Naive thymus-derived CD4-positive, alpha-beta T cell (primary cell): ENCODE measurements at regions not wholly inside any gene's neighbourhood (a gene's known extent, or its start where the extent isn't known, plus 50 kb on each side); places are given as distances from the start of the nearest gene placed in this dataset.

Source experiments
- ATAC-seq: fragments of 150-1000 bp; cut with Tn5 transposase; 2 replicates; pipeline ENCODE4 v1.10.0; 2021; ENCODE audit warnings: mild to moderate bottlenecking, moderate library complexity
- CTCF ChIA-PET: fragments of 350-600 bp; sonication (Branson Sonifier 250); formaldehyde crosslinking; loops from one replicate; lab custom pipeline; 2021; ENCODE audit warnings: antibody characterized with exemption; lab: Charles Lee
- POLR2A ChIA-PET: fragments of 350-600 bp; sonication (Branson Sonifier 250); formaldehyde crosslinking; loops from one replicate; lab custom pipeline; 2021; ENCODE audit warnings: antibody characterized with exemption, inconsistent platforms; lab: Charles Lee
- DNase-seq, 9 donors: peaks; one replicate each; pipeline versions ENCODE4 v3.0.0 to v3.0.0-alpha.2; 2020 to 2022; ENCODE audit warnings: mixed read lengths in 1 of 9
- H3K27ac ChIP-seq: one replicate; pipeline ENCODE4 v1.7.0; 2013; ENCODE audit warnings: mild to moderate bottlenecking, low read depth, low read length, moderate library complexity
- H3K27me3 ChIP-seq, 2 donors: one replicate each; pipeline ENCODE4 v1.7.0; 2013; ENCODE audit warnings: low read length in 2 of 2, mild to moderate bottlenecking in 2 of 2, moderate library complexity in 2 of 2; ENCODE audit not compliant: control insufficient read depth in 2 of 2, insufficient read depth in 2 of 2
- H3K36me3 ChIP-seq, 3 experiments: 1 replicate in 2 of 3; 2 replicates in 1 of 3; pipeline ENCODE4 v1.7.0; 2013; ENCODE audit warnings: low read length in 3 of 3, mild to moderate bottlenecking in 3 of 3, moderate library complexity in 1 of 3; ENCODE audit not compliant: insufficient read depth in 3 of 3, control insufficient read depth in 2 of 3
- H3K4me1 ChIP-seq, 2 donors: one replicate each; pipeline ENCODE4 v1.7.0; 2013; ENCODE audit warnings: low read length in 2 of 2, mild to moderate bottlenecking in 2 of 2, moderate library complexity in 1 of 2; ENCODE audit not compliant: control insufficient read depth in 2 of 2, insufficient read depth in 2 of 2
- H3K4me3 ChIP-seq: 2 replicates; pipeline ENCODE4 v1.7.0; 2013; ENCODE audit warnings: mild to moderate bottlenecking, low read length
- H3K9me3 ChIP-seq, 3 experiments: 1 replicate in 2 of 3; 2 replicates in 1 of 3; pipeline ENCODE4 v1.7.0; 2013; ENCODE audit warnings: low read length in 3 of 3; ENCODE audit not compliant: control insufficient read depth in 2 of 3
- H3K27ac Mint-ChIP-seq, 9 donors: one replicate each; pipeline ENCODE4 v1.8.0; 2020 to 2022; ENCODE audit warnings: mixed read lengths in 9 of 9, mild to moderate bottlenecking in 8 of 9, moderate library complexity in 5 of 9, inconsistent platforms in 2 of 9
- H3K27me3 Mint-ChIP-seq, 5 donors: one replicate each; pipeline ENCODE4 v1.8.0; 2021 to 2022; ENCODE audit warnings: mixed read lengths in 5 of 5, mild to moderate bottlenecking in 1 of 5
- H3K36me3 Mint-ChIP-seq, 5 donors: one replicate each; pipeline ENCODE4 v1.8.0; 2020 to 2022; ENCODE audit warnings: mixed read lengths in 5 of 5, mild to moderate bottlenecking in 3 of 5, inconsistent platforms in 1 of 5
- H3K4me1 Mint-ChIP-seq, 7 donors: one replicate each; pipeline ENCODE4 v1.8.0; 2020 to 2022; ENCODE audit warnings: mixed read lengths in 7 of 7, mild to moderate bottlenecking in 3 of 7, inconsistent platforms in 1 of 7
- H3K4me3 Mint-ChIP-seq, 10 donors: one replicate each; pipeline ENCODE4 v1.8.0; 2020 to 2022; ENCODE audit warnings: mild to moderate bottlenecking in 10 of 10, mixed read lengths in 10 of 10, moderate library complexity in 6 of 10, inconsistent platforms in 2 of 10
- H3K9me3 Mint-ChIP-seq, 11 donors: one replicate each; pipeline ENCODE4 v1.8.0; 2020 to 2022; ENCODE audit warnings: mixed read lengths in 11 of 11, mild to moderate bottlenecking in 4 of 11, inconsistent platforms in 1 of 11, moderate library complexity in 1 of 11
- intact Hi-C, 2 donors: fragments of 100-400 bp; cut with micrococcal nuclease; formaldehyde crosslinking; loops; one replicate each; pipeline ENCODE4 v1.15.1; 2023

- Histone ChIP-seq H3K9me3 (no peaks in the 10 kb centered on the region), H3K4me3 (no peak overlapping the region), H3K27me3 (no peaks in the 10 kb centered on the region), H3K36me3 (no peaks in the 10 kb centered on the region), H3K27ac (no peak overlapping the region), H3K4me1 (no peaks in the 10 kb centered on the region)
- H3K4me3 Mint-ChIP-seq = no peak overlapping the region
- POLR2A ChIA-PET = no interaction called here
- H3K27me3 Mint-ChIP-seq = no peaks in the 10 kb centered on the region
- CTCF ChIA-PET = no interaction called here
- H3K4me1 Mint-ChIP-seq = no peaks in the 10 kb centered on the region
- no peak for DNase-seq
- no peak overlapping the region for H3K27ac Mint-ChIP-seq
- ATAC-seq = no peak
- intact Hi-C loops = no loop called here
- H3K9me3 Mint-ChIP-seq = peaks cover 0 to 9% (median 0%) of the 10 kb centered on the region in 11 donors
- H3K36me3 Mint-ChIP-seq = no peaks in the 10 kb centered on the region
Measured at GRCh38 chr3:180288816-180289215, 252.1 kb upstream of the PEX5L start.

- Mint-ChIP-seq H3K36me3 (no peaks in the 10 kb centered on the region), H3K27me3 (no peaks in the 10 kb centered on the region), H3K4me3 (no peak overlapping the region), H3K4me1 (no peaks in the 10 kb centered on the region), H3K9me3 (peaks cover 0 to 9% (median 0%) of the 10 kb centered on the region in 11 donors), H3K27ac (no peak overlapping the region)
- no peaks in the 10 kb centered on the region for H3K4me1 ChIP-seq
- H3K27me3 ChIP-seq = no peaks in the 10 kb centered on the region
- CTCF ChIA-PET = no interaction called here
- ATAC-seq = no peak
- no peak overlapping the region for H3K27ac ChIP-seq
- no peaks in the 10 kb centered on the region for H3K9me3 ChIP-seq
- DNase-seq = no peak
- intact Hi-C loops = no loop called here
- no peak overlapping the region for H3K4me3 ChIP-seq
- POLR2A ChIA-PET = no interaction called here
- H3K36me3 ChIP-seq = no peaks in the 10 kb centered on the region
Measured at GRCh38 chr3:180290300-180290699, 253.6 kb upstream of the PEX5L start.

GRCh38 chr3:180294282-180295027 is 257.7 kb upstream of the PEX5L start:
- intact Hi-C loops = no loop called here
- peaks cover 0 to 14% (median 2%) of the 10 kb centered on the region in 11 donors for H3K9me3 Mint-ChIP-seq
- H3K4me3 ChIP-seq = no peak overlapping the region
- H3K4me1 ChIP-seq = no peaks in the 10 kb centered on the region
- no peak for ATAC-seq
- no peaks in the 10 kb centered on the region for H3K36me3 Mint-ChIP-seq
- H3K4me1 Mint-ChIP-seq = no peaks in the 10 kb centered on the region
- POLR2A ChIA-PET = no interaction called here
- H3K27ac Mint-ChIP-seq = no peak overlapping the region
- no peak overlapping the region for H3K27ac ChIP-seq
- CTCF ChIA-PET = no interaction called here
- no peak overlapping the region for H3K4me3 Mint-ChIP-seq
- H3K27me3 Mint-ChIP-seq = peaks cover 0 to 6% (median 0%) of the 10 kb centered on the region in 5 donors
- no peaks in the 10 kb centered on the region for H3K9me3 ChIP-seq
- H3K27me3 ChIP-seq = no peaks in the 10 kb centered on the region
- H3K36me3 ChIP-seq = no peaks in the 10 kb centered on the region
- DNase-seq = no peak

- ChIA-PET POLR2A (no interaction called here), CTCF (no interaction called here)
- no peak for ATAC-seq
- Mint-ChIP-seq H3K4me3 (no peak overlapping the region), H3K27me3 (peaks cover 0 to 6% (median 0%) of the 10 kb centered on the region in 5 donors), H3K9me3 (peaks cover 0 to 14% (median 2%) of the 10 kb centered on the region in 11 donors), H3K27ac (no peak overlapping the region), H3K4me1 (no peaks in the 10 kb centered on the region), H3K36me3 (no peaks in the 10 kb centered on the region)
- Histone ChIP-seq H3K36me3 (no peaks in the 10 kb centered on the region), H3K9me3 (no peaks in the 10 kb centered on the region), H3K27ac (no peak overlapping the region), H3K27me3 (no peaks in the 10 kb centered on the region), H3K4me3 (no peak overlapping the region), H3K4me1 (no peaks in the 10 kb centered on the region)
- DNase-seq = no peak
- intact Hi-C loops = no loop called here
Measured at GRCh38 chr3:180295811-180296210, 259.1 kb upstream of the PEX5L start.

GRCh38 chr3:180296971-180297370 is 260.2 kb upstream of the PEX5L start:
- H3K36me3 ChIP-seq = no peaks in the 10 kb centered on the region
- DNase-seq (no peak), ATAC-seq (no peak)
- H3K9me3 Mint-ChIP-seq = peaks cover 0 to 14% (median 2%) of the 10 kb centered on the region in 11 donors
- H3K9me3 ChIP-seq = no peaks in the 10 kb centered on the region
- ChIA-PET CTCF (no interaction called here), POLR2A (no interaction called here)
- no peak overlapping the region for H3K4me3 ChIP-seq
- H3K4me3 Mint-ChIP-seq = no peak overlapping the region
- intact Hi-C loops = no loop called here
- no peak overlapping the region for H3K27ac Mint-ChIP-seq
- no peaks in the 10 kb centered on the region for H3K4me1 Mint-ChIP-seq
- no peaks in the 10 kb centered on the region for H3K27me3 ChIP-seq
- H3K27me3 Mint-ChIP-seq = peaks cover 0 to 6% (median 0%) of the 10 kb centered on the region in 5 donors
- H3K36me3 Mint-ChIP-seq = no peaks in the 10 kb centered on the region
- no peaks in the 10 kb centered on the region for H3K4me1 ChIP-seq
- no peak overlapping the region for H3K27ac ChIP-seq

GRCh38 chr3:180306155-180306554 is 269.4 kb upstream of the PEX5L start:
- H3K27ac ChIP-seq = no peak overlapping the region
- DNase-seq = no peak
- no peaks in the 10 kb centered on the region for H3K36me3 ChIP-seq
- H3K4me1 ChIP-seq = no peaks in the 10 kb centered on the region
- no peaks in the 10 kb centered on the region for H3K36me3 Mint-ChIP-seq
- ChIA-PET POLR2A (no interaction called here), CTCF (interaction anchor here (0.6 kb wide), 1 partner anchor 358 kb away, joined by 4 read pairs; no protein-coding TSS in a partner anchor)
- no peaks in the 10 kb centered on the region for H3K27me3 ChIP-seq
- H3K4me1 Mint-ChIP-seq = no peaks in the 10 kb centered on the region
- no peak overlapping the region for H3K4me3 ChIP-seq
- no peak overlapping the region for H3K4me3 Mint-ChIP-seq
- H3K27me3 Mint-ChIP-seq = peaks cover 0 to 3% (median 0%) of the 10 kb centered on the region in 5 donors
- intact Hi-C loops = no loop called here
- H3K27ac Mint-ChIP-seq = no peak overlapping the region
- ATAC-seq = no peak
- H3K9me3 ChIP-seq = no peaks in the 10 kb centered on the region
- peaks cover 0 to 4% (median 0%) of the 10 kb centered on the region in 11 donors for H3K9me3 Mint-ChIP-seq

GRCh38 chr3:180306691-180307090 is 270.0 kb upstream of the PEX5L start:
- H3K27me3 ChIP-seq = no peaks in the 10 kb centered on the region
- no peak overlapping the region for H3K27ac ChIP-seq
- ChIA-PET POLR2A (no interaction called here), CTCF (no interaction called here)
- H3K36me3 ChIP-seq = no peaks in the 10 kb centered on the region
- H3K36me3 Mint-ChIP-seq = no peaks in the 10 kb centered on the region
- peaks cover 0 to 4% (median 0%) of the 10 kb centered on the region in 11 donors for H3K9me3 Mint-ChIP-seq
- peaks cover 0 to 3% (median 0%) of the 10 kb centered on the region in 5 donors for H3K27me3 Mint-ChIP-seq
- ATAC-seq (no peak), DNase-seq (no peak)
- H3K9me3 ChIP-seq = no peaks in the 10 kb centered on the region
- H3K4me1 ChIP-seq = no peaks in the 10 kb centered on the region
- no peaks in the 10 kb centered on the region for H3K4me1 Mint-ChIP-seq
- H3K27ac Mint-ChIP-seq = no peak overlapping the region
- intact Hi-C loops = no loop called here
- no peak overlapping the region for H3K4me3 Mint-ChIP-seq
- H3K4me3 ChIP-seq = no peak overlapping the region
